Astrocyte (in vitro differentiated cells and primary cell): ENCODE measurements at regions not wholly inside any gene's neighbourhood (a gene's known extent, or its start where the extent isn't known, plus 50 kb on each side); places are given as distances from the start of the nearest gene placed in this dataset.

Experiments used
- DNase-seq: peaks from one replicate; pipeline ENCODE4 v3.0.0-alpha.2; 2010; ENCODE audit warnings: low read depth
- FAIRE-seq: peaks from 2 replicates; lab custom pipeline; 2011; peaks lifted over from hg19 to GRCh38; lab: Jason Lieb, UNC
- H2AFZ ChIP-seq: 2 replicates; pipeline ENCODE4 v1.6.0; 2012; ENCODE audit warnings: low read depth, low read length, inconsistent platforms
- H3K27ac ChIP-seq: 2 replicates; pipeline ENCODE4 v1.5.1; 2011; ENCODE audit warnings: low read depth, low read length, inconsistent platforms
- H3K27me3 ChIP-seq: 2 replicates; pipeline ENCODE4 v1.6.0; 2011; ENCODE audit warnings: low read length, inconsistent platforms; ENCODE audit not compliant: insufficient read depth
- H3K36me3 ChIP-seq: 2 replicates; pipeline ENCODE4 v1.5.1; 2011; ENCODE audit warnings: low read length, inconsistent platforms; ENCODE audit not compliant: insufficient read depth
- H3K4me1 ChIP-seq: 2 replicates; pipeline ENCODE4 v1.5.1; 2011; ENCODE audit warnings: low read length, inconsistent platforms; ENCODE audit not compliant: insufficient read depth
- H3K4me2 ChIP-seq: 2 replicates; pipeline ENCODE4 v1.6.0; 2012; ENCODE audit warnings: low read length, inconsistent platforms
- H3K4me3 ChIP-seq: 2 replicates; pipeline ENCODE4 v1.5.1; 2011; ENCODE audit warnings: low read depth, mild to moderate bottlenecking, low read length, inconsistent platforms; ENCODE audit not compliant: insufficient read depth
- H3K79me2 ChIP-seq: 2 replicates; pipeline ENCODE4 v1.6.0; 2012; ENCODE audit warnings: mild to moderate bottlenecking, low read length, inconsistent platforms; ENCODE audit not compliant: insufficient read depth
- H3K9ac ChIP-seq: 2 replicates; pipeline ENCODE4 v1.6.0; 2012; ENCODE audit warnings: mild to moderate bottlenecking, low read length, inconsistent platforms
- H3K9me3 ChIP-seq: 2 replicates; pipeline ENCODE4 v1.5.1; 2012; ENCODE audit warnings: low read depth, mild to moderate bottlenecking, low read length, inconsistent platforms; ENCODE audit not compliant: insufficient read depth
- H4K20me1 ChIP-seq: 2 replicates; pipeline ENCODE4 v1.6.0; 2012; ENCODE audit warnings: low read length, inconsistent platforms; ENCODE audit not compliant: insufficient read depth
- H3K27ac Mint-ChIP-seq: one replicate; pipeline ENCODE4 v1.8.0; 2021; ENCODE audit warnings: mild to moderate bottlenecking, mixed read lengths; ENCODE audit not compliant: unreplicated experiment
- H3K27me3 Mint-ChIP-seq: one replicate; pipeline ENCODE4 v1.8.0; 2021; ENCODE audit warnings: low read depth, mixed read lengths; ENCODE audit not compliant: unreplicated experiment
- H3K36me3 Mint-ChIP-seq: one replicate; pipeline ENCODE4 v1.8.0; 2021; ENCODE audit warnings: low read depth, mixed read lengths; ENCODE audit not compliant: unreplicated experiment
- H3K4me1 Mint-ChIP-seq: one replicate; pipeline ENCODE4 v1.8.0; 2021; ENCODE audit warnings: low read depth, mixed read lengths; ENCODE audit not compliant: unreplicated experiment
- H3K4me3 Mint-ChIP-seq: one replicate; pipeline ENCODE4 v1.8.0; 2021; ENCODE audit warnings: mild to moderate bottlenecking, moderate library complexity, mixed read lengths; ENCODE audit not compliant: unreplicated experiment
- H3K9me3 Mint-ChIP-seq: one replicate; pipeline ENCODE4 v1.8.0; 2021; ENCODE audit warnings: mild to moderate bottlenecking, mixed read lengths; ENCODE audit not compliant: unreplicated experiment
- EZH2 ChIP-seq: IDR thresholded peaks from 2 replicates; pipeline ENCODE4 v1.6.1; 2012; ENCODE audit warnings: mild to moderate bottlenecking, low read length, inconsistent platforms; ENCODE audit not compliant: insufficient read depth
- TF ChIP-seq, protein P1 (sequence below): IDR thresholded peaks from 2 replicates; pipeline ENCODE4 v1.5.1; 2011; ENCODE audit warnings: low read depth, mild to moderate bottlenecking, inconsistent platforms, low read length, moderate library complexity; ENCODE audit not compliant: insufficient read depth

DNA sequence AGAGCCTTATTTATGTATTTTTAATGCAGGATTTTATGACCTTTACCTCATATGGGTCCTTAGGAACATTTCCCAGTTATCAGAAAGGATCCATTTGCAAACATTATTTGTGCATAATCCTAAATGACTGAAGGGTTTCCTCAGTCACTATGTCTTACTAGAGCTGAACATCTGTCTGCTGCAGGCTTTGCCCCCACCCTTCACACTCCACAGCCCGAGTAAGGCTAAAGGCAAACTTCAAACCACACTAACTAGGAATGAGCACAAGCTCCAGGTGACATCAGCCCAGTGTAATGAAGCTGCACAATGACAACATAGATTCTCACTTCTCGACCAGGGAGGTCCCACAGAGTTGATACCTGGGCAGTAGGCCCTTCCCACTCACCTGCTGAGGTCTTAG lies 491.3 kb upstream of the MKI67 start:
- Histone ChIP-seq H3K9ac (no peak overlapping the region), H3K27me3 (no peaks in the 10 kb centered on the region), H3K36me3 (no peaks in the 10 kb centered on the region), H3K9me3 (no peaks in the 10 kb centered on the region), H3K79me2 (no peaks in the 10 kb centered on the region), H3K4me2 (no peak overlapping the region), H4K20me1 (no peaks in the 10 kb centered on the region), H3K27ac (no peak overlapping the region), H2AFZ (no peak overlapping the region), H3K4me1 (no peaks in the 10 kb centered on the region), H3K4me3 (no peak overlapping the region)
- no peak for FAIRE-seq
- no peaks in the 10 kb centered on the region for H3K36me3 Mint-ChIP-seq
- no peaks in the 10 kb centered on the region for H3K4me1 Mint-ChIP-seq
- H3K27me3 Mint-ChIP-seq: peaks cover 12% of the 10 kb centered on the region
- H3K4me3 Mint-ChIP-seq: no peak overlapping the region
- no peak for DNase-seq
- no peak for TF ChIP-seq EZH2
- TF ChIP-seq, protein P1, sequence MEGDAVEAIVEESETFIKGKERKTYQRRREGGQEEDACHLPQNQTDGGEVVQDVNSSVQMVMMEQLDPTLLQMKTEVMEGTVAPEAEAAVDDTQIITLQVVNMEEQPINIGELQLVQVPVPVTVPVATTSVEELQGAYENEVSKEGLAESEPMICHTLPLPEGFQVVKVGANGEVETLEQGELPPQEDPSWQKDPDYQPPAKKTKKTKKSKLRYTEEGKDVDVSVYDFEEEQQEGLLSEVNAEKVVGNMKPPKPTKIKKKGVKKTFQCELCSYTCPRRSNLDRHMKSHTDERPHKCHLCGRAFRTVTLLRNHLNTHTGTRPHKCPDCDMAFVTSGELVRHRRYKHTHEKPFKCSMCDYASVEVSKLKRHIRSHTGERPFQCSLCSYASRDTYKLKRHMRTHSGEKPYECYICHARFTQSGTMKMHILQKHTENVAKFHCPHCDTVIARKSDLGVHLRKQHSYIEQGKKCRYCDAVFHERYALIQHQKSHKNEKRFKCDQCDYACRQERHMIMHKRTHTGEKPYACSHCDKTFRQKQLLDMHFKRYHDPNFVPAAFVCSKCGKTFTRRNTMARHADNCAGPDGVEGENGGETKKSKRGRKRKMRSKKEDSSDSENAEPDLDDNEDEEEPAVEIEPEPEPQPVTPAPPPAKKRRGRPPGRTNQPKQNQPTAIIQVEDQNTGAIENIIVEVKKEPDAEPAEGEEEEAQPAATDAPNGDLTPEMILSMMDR: no peak
- no peak overlapping the region for H3K27ac Mint-ChIP-seq
- H3K9me3 Mint-ChIP-seq: peaks cover 1% of the 10 kb centered on the region

DNA sequence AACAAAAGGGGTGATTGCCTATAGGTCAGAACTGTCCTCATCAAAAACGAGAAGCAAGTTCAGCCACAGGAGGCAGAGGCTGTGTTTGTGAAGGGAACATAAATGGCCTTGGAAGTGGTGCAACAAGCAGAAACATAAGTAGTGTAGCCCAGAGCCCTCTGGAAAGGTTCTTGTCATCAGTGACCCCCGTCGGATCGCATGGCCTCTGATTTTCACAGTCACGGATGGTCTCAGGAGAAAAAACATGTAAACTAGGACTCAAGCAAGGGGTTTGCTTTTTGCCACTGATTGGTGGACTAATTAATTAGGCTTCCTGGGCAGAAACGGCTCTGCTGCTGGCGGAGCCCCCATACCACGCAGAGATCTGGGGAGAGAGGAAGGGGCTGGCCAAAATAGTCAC lies 496.5 kb upstream of the MKI67 start:
- Histone ChIP-seq H2AFZ (no peak overlapping the region), H3K27me3 (no peaks in the 10 kb centered on the region), H3K4me1 (no peaks in the 10 kb centered on the region), H3K27ac (no peak overlapping the region), H3K79me2 (no peaks in the 10 kb centered on the region), H4K20me1 (no peaks in the 10 kb centered on the region), H3K4me3 (no peak overlapping the region), H3K9ac (no peak overlapping the region), H3K36me3 (no peaks in the 10 kb centered on the region), H3K9me3 (no peaks in the 10 kb centered on the region), H3K4me2 (no peak overlapping the region)
- FAIRE-seq (no peak), DNase-seq (no peak)
- peaks cover 8% of the 10 kb centered on the region for H3K27me3 Mint-ChIP-seq
- no peak overlapping the region for H3K4me3 Mint-ChIP-seq
- peaks cover 4% of the 10 kb centered on the region for H3K36me3 Mint-ChIP-seq
- no peak for TF ChIP-seq EZH2
- TF ChIP-seq, protein P1: no peak
- H3K27ac Mint-ChIP-seq: no peak overlapping the region
- H3K9me3 Mint-ChIP-seq: peaks cover 4% of the 10 kb centered on the region
- peaks cover 18% of the 10 kb centered on the region for H3K4me1 Mint-ChIP-seq

- Mint-ChIP-seq H3K27me3 (peaks cover 3% of the 10 kb centered on the region), H3K36me3 (peaks cover 4% of the 10 kb centered on the region), H3K4me1 (peaks cover 18% of the 10 kb centered on the region), H3K27ac (no peak overlapping the region), H3K4me3 (no peak overlapping the region), H3K9me3 (peaks cover 4% of the 10 kb centered on the region)
- no peak for FAIRE-seq
- H3K79me2 ChIP-seq: no peaks in the 10 kb centered on the region
- no peak for DNase-seq
- H3K36me3 ChIP-seq: no peaks in the 10 kb centered on the region
- H3K4me1 ChIP-seq: no peaks in the 10 kb centered on the region
- H3K4me3 ChIP-seq: no peak overlapping the region
- H4K20me1 ChIP-seq: no peaks in the 10 kb centered on the region
- no peak overlapping the region for H3K27ac ChIP-seq
- H3K9ac ChIP-seq: no peak overlapping the region
- no peak overlapping the region for H2AFZ ChIP-seq
- H3K4me2 ChIP-seq: no peak overlapping the region
- no peaks in the 10 kb centered on the region for H3K9me3 ChIP-seq
- no peaks in the 10 kb centered on the region for H3K27me3 ChIP-seq
- TF ChIP-seq EZH2: no peak
- TF ChIP-seq, protein P1: no peak
Observed at GRCh38 chr10:128623776-128624175, 497.6 kb upstream of the MKI67 start.
